ENCODE measurements at regions not wholly inside any gene's neighbourhood (a gene's known extent, or its start where the extent isn't known, plus 50 kb on each side); places are given as distances from the start of the nearest gene placed in this dataset.
"Not testable (repeated sequence)": the region's sequence is repeated elsewhere in the genome, so short reads cannot be mapped to it uniquely, and the experiment has no call there.

- H3K27ac ChIP-seq: no peak overlapping the region
- no peak overlapping the region for H3K4me3 ChIP-seq
- intact Hi-C loops (cut with DNase I): no loop called here
- ATAC-seq (no peak), DNase-seq (no peak)
- TF ChIP-seq CTCF (IDR thresholded peaks at IDR 0.05) (no peak), POLR2A (IDR thresholded peaks at IDR 0.05) (no peak)
- H3K4me1 ChIP-seq: no peaks in the 10 kb centered on the region
- no peaks in the 10 kb centered on the region for H3K36me3 ChIP-seq
- peaks cover 0 to 3% (median 0%) of the 10 kb centered on the region in 9 donors for H3K27me3 ChIP-seq
- peaks cover 0 to 7% (median 0%) of the 10 kb centered on the region in 12 donors for H3K9me3 ChIP-seq
Measured at GRCh38 chr5:136453199-136453598, 87.9 kb upstream of the TRPC7 start.

- intact Hi-C loops (cut with DNase I); H3K4me1 ChIP-seq; H3K4me3 ChIP-seq; H3K27ac ChIP-seq; H3K27me3 ChIP-seq; DNase-seq; H3K36me3 ChIP-seq; ATAC-seq: not testable (repeated sequence)
- WGBS, 4 donors: 61 to 77% (median 65%) methylated on average over 2 of the region's 2 CpGs
- H3K9me3 ChIP-seq: peaks cover 0 to 14% (median 0%) of the 10 kb centered on the region in 12 donors
Measured at GRCh38 chr5:136447576-136447975, 82.2 kb upstream of the TRPC7 start.

- Histone ChIP-seq H3K36me3 (no peaks in the 10 kb centered on the region), H3K4me3 (no peak overlapping the region), H3K9me3 (peaks cover 0 to 17% (median 0%) of the 10 kb centered on the region in 12 donors), H3K27ac (no peak overlapping the region), H3K4me1 (no peaks in the 10 kb centered on the region), H3K27me3 (no peaks in the 10 kb centered on the region)
- TF ChIP-seq POLR2A (IDR thresholded peaks at IDR 0.05) (no peak), CTCF (IDR thresholded peaks at IDR 0.05) (no peak)
- ATAC-seq: no peak
- WGBS, 4 donors: 78 to 88% (median 83%) methylated on average over 6 of the region's 6 CpGs
- intact Hi-C loops (cut with DNase I): no loop called here
- no peak for DNase-seq
Measured at GRCh38 chr5:136446565-136446964, 81.2 kb upstream of the TRPC7 start.

GRCh38 chr5:136444099-136444498 is 78.8 kb upstream of the TRPC7 start:
- intact Hi-C loops (cut with DNase I); H3K36me3 ChIP-seq; DNase-seq; H3K4me1 ChIP-seq; H3K27ac ChIP-seq; ATAC-seq; H3K4me3 ChIP-seq; H3K27me3 ChIP-seq: not testable (repeated sequence)
- 88 to 95% (median 94%) methylated on average over 3 to 12 of the region's 12 CpGs for WGBS, 4 donors
- H3K9me3 ChIP-seq: peaks cover 0 to 13% (median 2%) of the 10 kb centered on the region in 12 donors

- intact Hi-C loops (cut with DNase I): no loop called here
- DNase-seq: no peak
- Histone ChIP-seq H3K27ac (no peak overlapping the region), H3K4me3 (no peak overlapping the region), H3K36me3 (no peaks in the 10 kb centered on the region), H3K9me3 (peaks cover 0 to 14% (median 2%) of the 10 kb centered on the region in 12 donors), H3K4me1 (no peaks in the 10 kb centered on the region), H3K27me3 (no peaks in the 10 kb centered on the region)
- no peak for TF ChIP-seq POLR2A (IDR thresholded peaks at IDR 0.05)
- no peak for TF ChIP-seq CTCF (IDR thresholded peaks at IDR 0.05)
- no peak for ATAC-seq
Measured at GRCh38 chr5:136439367-136439766, 74.0 kb upstream of the TRPC7 start.
